Right renal pelvis (tissue), 4 donors: ENCODE measurements at regions not wholly inside any gene's neighbourhood (a gene's known extent, or its start where the extent isn't known, plus 50 kb on each side); places are given as distances from the start of the nearest gene placed in this dataset.
"Not testable (repeated sequence)": the region's sequence is repeated elsewhere in the genome, so short reads cannot be mapped to it uniquely, and the experiment has no call there.

Experiments used
- DNase-seq, 4 donors: peaks; one replicate each; pipeline ENCODE4 v3.0.0-alpha.2; 2013; ENCODE audit warnings: low read depth in 4 of 4, low spot score in 3 of 4, missing footprints in 1 of 4

- DNase-seq: not testable (repeated sequence)
Measured at GRCh38 chr22:27610164-27610563, 191.4 kb downstream of the MN1 start.

- DNase-seq: no peak
Measured at GRCh38 chr22:27610863-27611786, 190.4 kb downstream of the MN1 start.

- no peak for DNase-seq
Measured at GRCh38 chr22:27612115-27612514, 189.4 kb downstream of the MN1 start.

GRCh38 chr22:27613099-27614005 lies 188.2 kb downstream of the MN1 start:
- DNase-seq: no peak

- DNase-seq: no peak
Measured at GRCh38 chr22:27614006-27614649, 187.4 kb downstream of the MN1 start.

GRCh38 chr22:27614650-27615007 lies 186.9 kb downstream of the MN1 start:
- DNase-seq: no peak

- DNase-seq: no peak
Measured at GRCh38 chr22:27615408-27615807, 186.1 kb downstream of the MN1 start.

GRCh38 chr22:27616033-27616432 lies 185.5 kb downstream of the MN1 start:
- DNase-seq: no peak

GRCh38 chr22:27617214-27617881 lies 184.2 kb downstream of the MN1 start:
- DNase-seq: no peak

GRCh38 chr22:27620367-27621154 lies 181.0 kb downstream of the MN1 start:
- DNase-seq: no peak

- no peak for DNase-seq
Measured at GRCh38 chr22:27621486-27622070, 180.0 kb downstream of the MN1 start.

- no peak for DNase-seq
Measured at GRCh38 chr22:27624042-27624441, 177.5 kb downstream of the MN1 start.

GRCh38 chr22:27624705-27625104 lies 176.9 kb downstream of the MN1 start:
- no peak for DNase-seq

GRCh38 chr22:27625769-27626674 lies 175.5 kb downstream of the MN1 start:
- no peak for DNase-seq

- DNase-seq: no peak
Measured at GRCh38 chr22:27626675-27627443, 174.7 kb downstream of the MN1 start.

GRCh38 chr22:27627444-27627833 lies 174.1 kb downstream of the MN1 start:
- no peak for DNase-seq

- no peak for DNase-seq
Measured at GRCh38 chr22:27627901-27628300, 173.7 kb downstream of the MN1 start.

- no peak for DNase-seq
Measured at GRCh38 chr22:27628341-27628740, 173.2 kb downstream of the MN1 start.
